Neural cell (in vitro differentiated cells): ENCODE measurements at regions not wholly inside any gene's neighbourhood (a gene's known extent, or its start where the extent isn't known, plus 50 kb on each side); places are given as distances from the start of the nearest gene placed in this dataset.
A peak's percentile ranks its signal among the peaks of the same experiment; 100 is the strongest.

Experiments used
- H2AFZ ChIP-seq: fragments of 200-600, 300-800 bp; sonication (generic), shearing (Covaris generic); 2 replicates; pipeline ENCODE4 v1.6.0; 2014; ENCODE audit warnings: low read depth, mild to moderate bottlenecking, antibody characterized with exemption, low read length, moderate library complexity
- H3F3A ChIP-seq: fragments of 200-600 bp; shearing (Covaris generic); 2 replicates; pipeline ENCODE4 v1.6.1; 2016; ENCODE audit warnings: mild to moderate bottlenecking, moderate library complexity, mixed read lengths, antibody characterized with exemption, low read length; ENCODE audit not compliant: insufficient read depth, poor library complexity, severe bottlenecking
- H3K27ac ChIP-seq: fragments of 200-600, 300-800 bp; sonication (generic), shearing (Covaris generic); 2 replicates; pipeline ENCODE4 v1.5.1; 2014; ENCODE audit warnings: mild to moderate bottlenecking, low read length, moderate library complexity
- H3K27me3 ChIP-seq: fragments of 300-800, 200-600 bp; sonication (generic), shearing (Covaris generic); 2 replicates; pipeline ENCODE4 v1.6.0; 2014; ENCODE audit warnings: mild to moderate bottlenecking, low read depth, low read length, moderate library complexity; ENCODE audit not compliant: insufficient read depth
- H3K36me3 ChIP-seq: fragments of 300-800, 200-600 bp; sonication (generic), shearing (Covaris generic); 2 replicates; pipeline ENCODE4 v1.5.1; 2014; ENCODE audit warnings: mild to moderate bottlenecking, antibody characterized with exemption, low read length, moderate library complexity; ENCODE audit not compliant: insufficient read depth
- H3K4me2 ChIP-seq: fragments of 300-800, 200-600 bp; sonication (generic), shearing (Covaris generic); 2 replicates; pipeline ENCODE4 v1.6.0; 2014; ENCODE audit warnings: mild to moderate bottlenecking, low read length
- H3K4me3 ChIP-seq: fragments of 300-800, 200-600 bp; sonication (generic), shearing (Covaris generic); 2 replicates; pipeline ENCODE4 v1.5.1; 2014; ENCODE audit warnings: mild to moderate bottlenecking, low read length, moderate library complexity
- H3K79me2 ChIP-seq: fragments of 200-600 bp; shearing (Covaris generic); replicated peaks from 2 replicates; pipeline ENCODE4 v1.6.0; 2014; ENCODE audit warnings: mild to moderate bottlenecking, low read length, moderate library complexity; ENCODE audit not compliant: insufficient read depth
- H3K9ac ChIP-seq: fragments of 300-800, 200-600 bp; sonication (generic), shearing (Covaris generic); 2 replicates; pipeline ENCODE4 v1.6.1; 2016; ENCODE audit warnings: mild to moderate bottlenecking, low read length, mixed read lengths
- H3K9me2 ChIP-seq: fragments of 200-600 bp; shearing (Covaris generic); 2 replicates; pipeline ENCODE4 v1.6.1; 2016; ENCODE audit warnings: mild to moderate bottlenecking, low read length, mixed read lengths; ENCODE audit not compliant: insufficient read depth
- H3K9me3 ChIP-seq: fragments of 200-600, 300-800 bp; sonication (generic), shearing (Covaris generic); 2 replicates; pipeline ENCODE4 v1.6.1; 2016; ENCODE audit warnings: mild to moderate bottlenecking, mixed run types, low read length, moderate library complexity, mixed read lengths
- H4K20me1 ChIP-seq: fragments of 200-600 bp; shearing (Covaris generic); 2 replicates; pipeline ENCODE4 v1.6.1; 2016; ENCODE audit warnings: mild to moderate bottlenecking, mixed run types; ENCODE audit not compliant: insufficient read depth
- CTCF ChIP-seq: fragments of 450-650 bp; IDR thresholded peaks from 2 replicates; pipeline ENCODE4 v1.5.1; 2014; ENCODE audit warnings: antibody characterized with exemption, mild to moderate bottlenecking, moderate library complexity; ENCODE audit not compliant: poor library complexity, severe bottlenecking
- EP300 ChIP-seq: fragments of 450-650 bp; conservative IDR thresholded peaks from 2 replicates; pipeline ENCODE4 v1.6.1; 2014; ENCODE audit warnings: antibody characterized with exemption, mild to moderate bottlenecking, moderate library complexity; ENCODE audit not compliant: poor library complexity, severe bottlenecking
- EZH2 ChIP-seq: fragments of 200-600, 300-800 bp; shearing (Covaris generic), sonication (generic); IDR thresholded peaks from 2 replicates; pipeline ENCODE4 v1.6.1; 2014; ENCODE audit warnings: antibody characterized with exemption, low read length, borderline replicate concordance, mild to moderate bottlenecking; ENCODE audit not compliant: insufficient read depth, poor library complexity, severe bottlenecking
- MXI1 ChIP-seq: fragments of 450-650 bp; conservative IDR thresholded peaks from 2 replicates; pipeline ENCODE4 v1.6.1; 2014; ENCODE audit warnings: antibody characterized with exemption, mild to moderate bottlenecking; ENCODE audit not compliant: poor library complexity, severe bottlenecking
- POLR2AphosphoS5 ChIP-seq: IDR thresholded peaks from 2 replicates; pipeline ENCODE4 v1.6.1; 2012
- RAD21 ChIP-seq: fragments of 450-650 bp; conservative IDR thresholded peaks from 2 replicates; pipeline ENCODE4 v1.6.1; 2014; ENCODE audit warnings: antibody characterized with exemption, mild to moderate bottlenecking, moderate library complexity
- REST ChIP-seq: IDR thresholded peaks from 2 replicates; pipeline ENCODE4 v1.6.1; 2012; ENCODE audit warnings: borderline replicate concordance
- SMC3 ChIP-seq: fragments of 450-650 bp; conservative IDR thresholded peaks from 2 replicates; pipeline ENCODE4 v1.6.1; 2014; ENCODE audit warnings: antibody characterized with exemption, mild to moderate bottlenecking, moderate library complexity; ENCODE audit not compliant: poor library complexity
- TAF1 ChIP-seq: IDR thresholded peaks from 2 replicates; pipeline ENCODE4 v1.6.1; 2012; ENCODE audit warnings: low read depth

GRCh38 chr10:111852801-111853200 is 330.8 kb downstream of the GPAM start:
- H3K9me2 ChIP-seq: no peaks in the 10 kb centered on the region
- H3K9ac ChIP-seq: no peak overlapping the region
- H3K4me3 ChIP-seq: no peak overlapping the region
- no peaks in the 10 kb centered on the region for H3K79me2 ChIP-seq
- no peaks in the 10 kb centered on the region for H4K20me1 ChIP-seq
- H2AFZ ChIP-seq: no peak overlapping the region
- no peaks in the 10 kb centered on the region for H3K27me3 ChIP-seq
- no peak overlapping the region for H3K27ac ChIP-seq
- H3K36me3 ChIP-seq: no peaks in the 10 kb centered on the region
- H3K4me2 ChIP-seq: no peak overlapping the region
- no peak for TF ChIP-seq EZH2
- no peak for TF ChIP-seq SMC3
- no peak for TF ChIP-seq POLR2AphosphoS5
- no peak for TF ChIP-seq MXI1
- TF ChIP-seq RAD21: no peak
- TF ChIP-seq TAF1: no peak
- TF ChIP-seq REST: no peak
- no peak for TF ChIP-seq CTCF
- no peak for TF ChIP-seq EP300
- no peaks in the 10 kb centered on the region for H3K9me3 ChIP-seq
- no peaks in the 10 kb centered on the region for H3F3A ChIP-seq

DNA sequence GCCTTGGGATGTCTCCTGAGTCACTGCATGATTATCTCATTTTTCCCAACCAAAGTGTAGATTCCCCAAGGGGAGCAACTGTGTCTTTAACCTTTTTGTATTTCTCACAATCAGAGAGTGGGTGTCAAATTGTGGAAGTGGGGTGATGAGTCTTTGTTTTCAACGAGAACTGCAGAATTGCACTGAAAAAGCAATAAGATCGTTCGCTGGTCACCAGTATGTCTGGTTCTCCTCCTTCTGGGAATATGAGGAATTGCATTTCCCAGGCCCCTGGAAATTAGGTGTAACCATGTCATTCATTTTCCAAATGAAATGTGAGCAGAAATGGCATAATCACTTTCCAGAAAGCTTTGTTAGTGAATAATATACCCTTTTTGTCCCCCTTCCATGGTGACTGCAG is 326.9 kb downstream of the GPAM start:
- Histone ChIP-seq H3K27me3 (no peaks in the 10 kb centered on the region), H3F3A (no peaks in the 10 kb centered on the region), H4K20me1 (no peaks in the 10 kb centered on the region), H3K9ac (no peak overlapping the region), H3K27ac (no peak overlapping the region), H3K9me2 (no peaks in the 10 kb centered on the region), H3K9me3 (no peaks in the 10 kb centered on the region), H3K4me3 (no peak overlapping the region), H2AFZ (no peak overlapping the region), H3K4me2 (no peak overlapping the region), H3K36me3 (no peaks in the 10 kb centered on the region), H3K79me2 (no peaks in the 10 kb centered on the region)
- TF ChIP-seq EP300: no peak
- no peak for TF ChIP-seq MXI1
- TF ChIP-seq POLR2AphosphoS5: no peak
- TF ChIP-seq EZH2: no peak
- TF ChIP-seq TAF1: no peak
- TF ChIP-seq REST: no peak
- peak; percentile 29 for TF ChIP-seq RAD21
- TF ChIP-seq SMC3: no peak
- TF ChIP-seq CTCF: peak; percentile 37
